ENCODE measurements at regions not wholly inside any gene's neighbourhood (a gene's known extent, or its start where the extent isn't known, plus 50 kb on each side); places are given as distances from the start of the nearest gene placed in this dataset.

DNA sequence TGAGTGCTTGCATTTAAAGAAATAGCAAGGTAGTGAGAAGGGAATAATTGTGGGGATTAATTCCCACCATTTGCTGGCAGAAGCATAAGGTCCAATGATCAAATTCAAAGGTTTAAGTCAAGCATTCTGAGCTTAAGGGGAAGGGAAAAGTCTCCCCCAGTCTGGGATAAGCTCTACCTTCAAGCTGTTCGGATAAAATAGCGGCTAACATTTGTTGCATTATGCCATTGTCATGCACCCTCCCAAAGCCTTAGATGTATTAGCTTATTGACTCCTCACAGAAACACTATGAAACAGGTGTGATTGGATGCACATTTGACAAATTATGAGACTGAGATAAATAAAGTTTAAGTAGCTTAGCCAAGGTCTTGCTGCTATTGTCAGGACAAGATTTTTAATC is 52.2 kb upstream of the TGIF1 start:
- Mint-ChIP-seq H3K27me3 (peaks cover 15% of the 10 kb centered on the region), H3K27ac (ENCODE audit: low read depth) (no peak overlapping the region), H3K4me1 (peaks cover 4% of the 10 kb centered on the region), H3K4me3 (no peak overlapping the region), H3K36me3 (ENCODE audit: insufficient read depth) (peaks cover 3% of the 10 kb centered on the region), H3K9me3 (peaks cover 15% of the 10 kb centered on the region)
- DNase-seq (ENCODE audit: low spot score in 2 of 2) (no peak), ATAC-seq (replicated peaks; ENCODE audit: extremely low read depth, poor library complexity, severe bottlenecking) (no peak)

Measured in central memory CD8-positive, alpha-beta T cell (primary cell).